ENCODE measurements at regions not wholly inside any gene's neighbourhood (a gene's known extent, or its start where the extent isn't known, plus 50 kb on each side); places are given as distances from the start of the nearest gene placed in this dataset.

GRCh38 chr16:6406028-6406427, 926.6 kb upstream of the RBFOX1 start:
- no peak for DNase-seq (ENCODE audit: low read depth, low spot score)

- no peak for DNase-seq (ENCODE audit: low read depth, low spot score)
Observed at GRCh38 chr16:6382924-6383459, 949.7 kb upstream of the RBFOX1 start.

GRCh38 chr16:6381896-6382295, 950.7 kb upstream of the RBFOX1 start:
- no peak for DNase-seq (ENCODE audit: low read depth, low spot score)

- DNase-seq (ENCODE audit: low read depth, low spot score) = no peak
Observed at GRCh38 chr16:6377956-6378355, 954.7 kb upstream of the RBFOX1 start.

GRCh38 chr16:6375465-6376075, 957.1 kb upstream of the RBFOX1 start:
- no peak for DNase-seq (ENCODE audit: low read depth, low spot score)

GRCh38 chr16:6374821-6375220, 957.8 kb upstream of the RBFOX1 start:
- DNase-seq (ENCODE audit: low read depth, low spot score) = no peak

GRCh38 chr16:6364846-6365245, 967.8 kb upstream of the RBFOX1 start:
- no peak for DNase-seq (ENCODE audit: low read depth, low spot score)

- no peak for DNase-seq (ENCODE audit: low read depth, low spot score)
Observed at GRCh38 chr16:6363896-6364607, 968.6 kb upstream of the RBFOX1 start.

GRCh38 chr16:6363396-6363795, 969.2 kb upstream of the RBFOX1 start:
- DNase-seq (ENCODE audit: low read depth, low spot score) = no peak

GRCh38 chr16:6362321-6362720, 970.3 kb upstream of the RBFOX1 start:
- DNase-seq (ENCODE audit: low read depth, low spot score) = no peak

- DNase-seq (ENCODE audit: low read depth, low spot score) = no peak
Observed at GRCh38 chr16:6360641-6361040, 972.0 kb upstream of the RBFOX1 start.

GRCh38 chr16:6356911-6357310, 975.7 kb upstream of the RBFOX1 start:
- no peak for DNase-seq (ENCODE audit: low read depth, low spot score)

GRCh38 chr16:6349725-6350124, 982.9 kb upstream of the RBFOX1 start:
- DNase-seq (ENCODE audit: low read depth, low spot score) = no peak

GRCh38 chr16:6345090-6345489, 987.6 kb upstream of the RBFOX1 start:
- no peak for DNase-seq (ENCODE audit: low read depth, low spot score)

- DNase-seq (ENCODE audit: low read depth, low spot score) = no peak
Observed at GRCh38 chr16:6343157-6343556, 989.5 kb upstream of the RBFOX1 start.

- DNase-seq (ENCODE audit: low read depth, low spot score) = no peak
Observed at GRCh38 chr16:6341981-6342380, 990.7 kb upstream of the RBFOX1 start.

- DNase-seq (ENCODE audit: low read depth, low spot score) = no peak
Observed at GRCh38 chr16:6335072-6335471, 997.6 kb upstream of the RBFOX1 start.

GRCh38 chr16:6331770-6332169, 1000.9 kb upstream of the RBFOX1 start:
- DNase-seq (ENCODE audit: low read depth, low spot score) = no peak

- DNase-seq (ENCODE audit: low read depth, low spot score) = no peak
Observed at GRCh38 chr16:6317934-6318333, 1014.7 kb upstream of the RBFOX1 start.

GRCh38 chr16:6309271-6309670, 1023.4 kb upstream of the RBFOX1 start:
- no peak for DNase-seq (ENCODE audit: low read depth, low spot score)

- no peak for DNase-seq (ENCODE audit: low read depth, low spot score)
Observed at GRCh38 chr16:6308176-6308575, 1024.5 kb upstream of the RBFOX1 start.

GRCh38 chr16:6300523-6300922, 1032.1 kb upstream of the RBFOX1 start:
- no peak for DNase-seq (ENCODE audit: low read depth, low spot score)

- DNase-seq (ENCODE audit: low read depth, low spot score) = no peak
Observed at GRCh38 chr16:6297666-6298410, 1034.8 kb upstream of the RBFOX1 start.
